Muscle of arm (tissue), 1 donor: ENCODE measurements at regions not wholly inside any gene's neighbourhood (a gene's known extent, or its start where the extent isn't known, plus 50 kb on each side); places are given as distances from the start of the nearest gene placed in this dataset.
"Not testable (repeated sequence)": the region's sequence is repeated elsewhere in the genome, so short reads cannot be mapped to it uniquely, and the experiment has no call there.

Experiments
- DNase-seq: peaks from one replicate; pipeline ENCODE4 v3.0.0-alpha.2; 2013

- DNase-seq, result no peak
Observed at GRCh38 chr5:16987776-16988175, 51.7 kb upstream of the MYO10 start.

GRCh38 chr5:16990817-16991520 lies 54.9 kb upstream of the MYO10 start:
- not testable (repeated sequence) for DNase-seq

- DNase-seq, result no peak
Observed at GRCh38 chr5:16992006-16992405, 55.9 kb upstream of the MYO10 start.

GRCh38 chr5:16992444-16992843 lies 56.4 kb upstream of the MYO10 start:
- no peak for DNase-seq

DNA sequence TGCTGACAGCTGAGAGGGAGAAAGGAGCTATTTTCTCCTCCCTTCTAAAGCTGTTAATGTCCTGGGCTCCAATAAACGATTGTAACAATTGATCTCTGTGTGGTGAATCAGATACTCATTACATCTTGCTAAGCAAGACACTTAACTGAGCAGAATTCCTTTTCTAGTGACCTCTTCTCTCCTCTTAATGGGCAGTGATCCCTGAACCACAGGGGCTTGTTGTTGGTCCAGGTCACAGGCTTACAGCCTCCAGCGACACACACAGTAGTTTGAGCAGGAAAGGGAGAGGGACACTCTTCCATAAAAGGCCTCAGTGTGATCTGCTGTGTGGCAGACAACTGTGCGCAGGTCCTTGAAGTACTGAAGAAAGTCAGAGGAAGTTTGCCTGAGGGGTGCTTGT lies 58.5 kb upstream of the MYO10 start:
- no peak for DNase-seq

DNA sequence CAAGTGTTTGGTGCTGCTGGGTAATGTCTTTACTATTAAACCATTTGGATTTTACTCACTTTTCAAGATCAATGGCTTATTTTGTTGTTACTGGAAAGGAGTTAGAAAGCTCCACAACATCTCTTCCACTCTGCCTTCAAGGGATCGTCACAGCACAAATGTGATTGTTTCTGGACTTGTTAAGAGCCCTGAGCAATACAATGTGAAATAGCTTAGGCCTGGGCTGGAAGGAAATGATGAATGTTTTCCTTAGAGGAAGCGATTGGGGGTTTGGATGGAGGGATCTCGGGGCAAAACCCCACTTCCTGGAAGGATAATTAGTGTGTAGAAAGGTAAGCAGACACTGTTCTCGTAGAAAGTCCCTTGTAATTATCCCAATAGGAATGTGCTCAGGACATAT lies 59.3 kb upstream of the MYO10 start:
- DNase-seq, result no peak

- no peak for DNase-seq
Observed at GRCh38 chr5:17000291-17000939, 64.3 kb upstream of the MYO10 start.

GRCh38 chr5:17001428-17001827 lies 65.3 kb upstream of the MYO10 start:
- DNase-seq, result no peak

- DNase-seq, result no peak
Observed at GRCh38 chr5:17004441-17005106, 68.5 kb upstream of the MYO10 start.

- DNase-seq, result no peak
Observed at GRCh38 chr5:17005107-17005828, 69.2 kb upstream of the MYO10 start.

DNA sequence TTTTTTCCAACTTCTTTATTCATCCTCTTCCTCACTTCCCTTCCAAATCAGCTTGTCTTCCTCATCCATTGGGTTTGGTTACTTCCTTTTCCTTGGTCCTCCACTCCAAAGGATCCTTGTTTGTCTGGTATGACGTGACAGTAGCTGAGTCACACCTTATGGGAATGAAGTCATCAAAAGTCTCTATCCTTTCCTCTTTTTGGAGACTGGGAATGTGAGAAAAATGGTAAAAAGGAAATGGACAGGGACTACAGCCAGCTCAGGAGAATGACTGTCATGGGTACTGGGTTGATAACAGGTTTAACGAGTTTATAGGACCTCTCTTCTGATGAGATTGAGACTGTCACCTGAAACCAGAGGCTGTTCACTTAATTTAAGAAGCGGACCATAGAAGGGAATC lies 76.2 kb upstream of the MYO10 start:
- no peak for DNase-seq

GRCh38 chr5:17014686-17015085 lies 78.6 kb upstream of the MYO10 start:
- DNase-seq, result no peak

DNA sequence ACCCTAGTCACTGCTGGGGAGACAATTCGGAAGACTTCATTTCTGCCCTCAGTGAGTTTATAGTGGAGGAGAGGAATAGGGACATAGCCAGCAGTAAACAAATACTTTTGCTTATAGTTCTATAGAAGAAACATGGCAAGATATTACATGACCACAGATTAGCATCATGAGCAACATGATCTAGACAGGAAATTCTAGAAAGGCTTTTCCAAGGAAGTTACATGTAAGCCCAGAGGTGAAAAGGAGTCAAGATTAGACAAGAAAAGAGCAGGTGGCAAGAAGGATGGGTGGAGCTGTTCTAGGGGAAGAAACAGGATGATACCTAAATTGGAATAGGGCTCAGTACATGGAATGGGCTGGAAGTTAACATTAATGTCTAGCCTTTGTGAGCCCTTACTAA lies 82.8 kb upstream of the MYO10 start:
- DNase-seq, result no peak

- no peak for DNase-seq
Observed at GRCh38 chr5:17019324-17019723, 83.2 kb upstream of the MYO10 start.

- no peak for DNase-seq
Observed at GRCh38 chr5:17020678-17021601, 84.9 kb upstream of the MYO10 start.

- no peak for DNase-seq
Observed at GRCh38 chr5:17021602-17021932, 85.5 kb upstream of the MYO10 start.

- no peak for DNase-seq
Observed at GRCh38 chr5:17022296-17022695, 86.2 kb upstream of the MYO10 start.

DNA sequence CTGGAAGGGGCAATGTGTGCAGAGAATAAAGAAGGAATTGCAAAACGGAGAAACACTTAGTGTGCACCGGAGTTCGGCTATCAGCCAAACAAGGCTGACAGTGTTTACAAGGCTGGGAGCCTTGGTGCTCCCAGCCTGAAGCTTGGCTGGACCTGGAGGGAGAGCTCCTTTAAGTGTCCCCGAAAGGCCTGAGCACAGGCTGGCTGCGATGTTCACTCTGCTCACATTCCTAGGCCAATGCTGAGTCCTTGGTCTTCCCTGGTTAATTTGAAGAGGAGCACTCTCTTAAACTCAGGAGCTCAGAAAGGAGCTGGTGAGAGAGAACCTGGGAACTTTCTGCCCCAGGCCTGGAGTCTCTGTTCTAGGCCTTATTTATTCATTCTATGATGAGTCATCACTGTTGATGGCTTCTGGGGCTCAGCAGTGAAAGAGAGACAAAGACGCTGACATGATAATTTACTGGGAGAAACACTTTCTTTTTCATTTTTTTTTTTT lies 88.6 kb upstream of the MYO10 start:
- no peak for DNase-seq

DNA sequence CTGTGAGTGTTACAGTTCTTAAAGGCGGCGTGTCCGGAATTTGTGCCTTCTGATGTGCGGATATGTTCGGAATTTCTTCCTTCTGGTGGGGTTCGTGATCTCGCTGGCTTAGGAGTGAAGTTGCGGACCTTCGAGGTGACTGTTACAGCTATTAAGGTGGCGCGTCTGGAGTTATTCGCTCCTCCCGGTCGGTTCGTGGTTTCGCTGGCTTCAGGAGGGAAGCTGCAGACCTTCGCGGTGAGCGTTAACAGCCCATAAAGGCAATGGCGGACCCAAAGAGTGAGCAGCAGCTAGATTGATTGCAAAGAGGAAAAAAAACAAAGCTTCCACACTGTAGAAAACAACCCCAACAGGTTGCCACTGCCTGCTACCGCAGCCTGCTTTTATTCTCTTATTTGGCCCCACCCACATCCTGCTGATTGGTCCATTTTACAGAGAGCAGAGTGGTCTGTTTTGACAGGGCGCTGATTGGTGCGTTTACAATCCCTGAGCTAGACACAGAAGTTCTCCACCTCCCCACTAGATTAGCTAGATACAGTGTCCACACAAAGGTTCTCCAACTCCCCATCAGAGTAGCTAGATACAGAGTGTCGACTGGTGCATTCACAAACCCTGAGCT lies 95.7 kb upstream of the MYO10 start:
- DNase-seq, result not testable (repeated sequence)

DNA sequence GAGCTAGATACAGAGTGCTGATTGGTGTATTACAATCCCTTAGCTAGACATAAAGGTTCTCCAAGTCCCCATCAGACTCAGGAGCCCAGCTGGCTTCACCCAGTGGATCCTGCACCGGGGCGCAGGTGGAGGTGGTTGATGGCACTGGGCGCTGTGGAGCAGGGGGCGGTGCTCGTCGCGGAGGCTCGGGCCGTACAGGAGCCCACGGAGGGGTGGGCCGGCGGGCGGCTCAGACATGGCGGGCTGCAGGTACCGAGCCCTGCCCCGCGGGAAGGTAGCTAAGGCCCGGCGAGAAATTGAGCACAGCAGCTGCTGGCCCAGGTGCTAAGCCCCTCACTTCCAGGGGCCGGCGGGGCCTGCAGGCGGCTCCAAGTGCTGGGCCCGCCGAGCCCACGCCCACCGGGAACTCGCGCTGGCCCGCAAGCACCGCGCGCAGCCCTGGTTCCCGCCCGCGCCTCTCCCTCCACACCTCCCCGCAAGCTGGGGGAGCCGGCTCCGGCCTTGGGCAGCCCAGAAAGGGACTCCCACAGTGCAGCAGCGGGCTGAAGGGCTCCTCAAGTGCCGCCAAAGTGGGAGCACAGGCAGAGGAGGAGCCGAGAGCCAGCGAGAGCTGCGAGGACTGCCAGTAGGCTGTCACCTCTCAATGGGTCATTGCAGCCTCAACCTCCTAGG lies 96.4 kb upstream of the MYO10 start:
- not testable (repeated sequence) for DNase-seq
